Liver (tissue), 8 donors: ENCODE measurements at regions not wholly inside any gene's neighbourhood (a gene's known extent, or its start where the extent isn't known, plus 50 kb on each side); places are given as distances from the start of the nearest gene placed in this dataset.

ENCODE experiments used
- DNase-seq: peaks from one replicate; pipeline ENCODE4 v3.0.0-alpha.2; 2017; ENCODE audit warnings: low spot score
- H3K27ac ChIP-seq, 2 donors: one replicate each; pipeline ENCODE4 v1.7.0; 2013; ENCODE audit warnings: inconsistent platforms in 2 of 2, low read length in 2 of 2, control low read depth in 1 of 2, low read depth in 1 of 2, mild to moderate bottlenecking in 1 of 2
- H3K27me3 ChIP-seq, 4 donors: one replicate each; pipeline versions ENCODE4 v1.6.1 to v1.7.0; 2013; ENCODE audit warnings: low read length in 3 of 4, inconsistent platforms in 1 of 4, mild to moderate bottlenecking in 1 of 4, moderate library complexity in 1 of 4; ENCODE audit not compliant: control insufficient read depth in 4 of 4, insufficient read depth in 4 of 4
- H3K36me3 ChIP-seq, 4 donors: one replicate each; pipeline versions ENCODE4 v1.6.1 to v1.7.0; 2013; ENCODE audit warnings: low read length in 3 of 4, mild to moderate bottlenecking in 3 of 4, low read depth in 1 of 4, moderate library complexity in 1 of 4; ENCODE audit not compliant: control insufficient read depth in 4 of 4, insufficient read depth in 3 of 4
- H3K4me1 ChIP-seq, 4 donors: one replicate each; pipeline versions ENCODE4 v1.6.1 to v1.7.0; 2013; ENCODE audit warnings: low read length in 3 of 4, mild to moderate bottlenecking in 3 of 4, moderate library complexity in 1 of 4; ENCODE audit not compliant: control insufficient read depth in 4 of 4, insufficient read depth in 4 of 4
- H3K4me3 ChIP-seq, 3 donors: one replicate each; pipeline versions ENCODE4 v1.6.1 to v1.7.0; 2013; ENCODE audit warnings: low read length in 3 of 3, control low read depth in 1 of 3, low read depth in 1 of 3, mild to moderate bottlenecking in 1 of 3
- H3K9ac ChIP-seq, 2 donors: one replicate each; pipeline ENCODE4 v1.7.0; 2013; ENCODE audit warnings: low read length in 2 of 2, mild to moderate bottlenecking in 2 of 2, moderate library complexity in 2 of 2, control low read depth in 1 of 2, low read depth in 1 of 2
- H3K9me3 ChIP-seq, 4 donors: one replicate each; pipeline versions ENCODE4 v1.6.1 to v1.7.0; 2013; ENCODE audit warnings: low read length in 3 of 4; ENCODE audit not compliant: control insufficient read depth in 4 of 4
- EGR1 ChIP-seq, 2 donors: IDR thresholded peaks; 2 replicates each; pipeline ENCODE4 v1.6.1; 2016 to 2018; ENCODE audit warnings: antibody characterized with exemption in 2 of 2, low read depth in 2 of 2
- FOXA1 ChIP-seq: IDR thresholded peaks from 2 replicates; pipeline ENCODE4 v1.6.1; 2016; ENCODE audit warnings: antibody characterized with exemption
- FOXA2 ChIP-seq: IDR thresholded peaks from 2 replicates; pipeline ENCODE4 v1.6.1; 2016; ENCODE audit warnings: antibody characterized with exemption
- GABPA ChIP-seq, 2 donors: IDR thresholded peaks in 1 of 2; conservative IDR thresholded peaks in 1 of 2; 2 replicates each; pipeline ENCODE4 v1.6.1; 2016; ENCODE audit warnings: antibody characterized with exemption in 2 of 2, mild to moderate bottlenecking in 1 of 2, moderate library complexity in 1 of 2
- HNF4A ChIP-seq, 2 donors: conservative IDR thresholded peaks; 2 replicates each; pipeline ENCODE4 v1.6.1; 2016; ENCODE audit warnings: antibody characterized with exemption in 2 of 2, mild to moderate bottlenecking in 2 of 2
- HNF4G ChIP-seq: IDR thresholded peaks from 2 replicates; pipeline ENCODE4 v1.6.1; 2016; ENCODE audit warnings: antibody characterized with exemption
- JUND ChIP-seq, 2 donors: IDR thresholded peaks; 2 replicates each; pipeline ENCODE4 v1.6.1; 2016; ENCODE audit warnings: antibody characterized with exemption in 2 of 2
- NR2F2 ChIP-seq: IDR thresholded peaks from 2 replicates; pipeline ENCODE4 v1.6.1; 2016; ENCODE audit warnings: antibody characterized with exemption
- RAD21 ChIP-seq, 2 donors: IDR thresholded peaks; 2 replicates each; pipeline ENCODE4 v1.6.1; 2016; ENCODE audit warnings: antibody characterized with exemption in 2 of 2, mild to moderate bottlenecking in 2 of 2
- RXRA ChIP-seq, 2 donors: IDR thresholded peaks; 2 replicates each; pipeline ENCODE4 v1.6.1; 2017 to 2018; ENCODE audit warnings: antibody characterized with exemption in 2 of 2, mild to moderate bottlenecking in 1 of 2
- SP1 ChIP-seq: IDR thresholded peaks from 2 replicates; pipeline ENCODE4 v1.6.1; 2018; ENCODE audit warnings: antibody characterized with exemption, mild to moderate bottlenecking
- TAF1 ChIP-seq: conservative IDR thresholded peaks from 2 replicates; pipeline ENCODE4 v1.6.1; 2016; ENCODE audit warnings: antibody characterized with exemption, mild to moderate bottlenecking
- YY1 ChIP-seq: IDR thresholded peaks from 2 replicates; pipeline ENCODE4 v1.6.1; 2016; ENCODE audit warnings: antibody characterized with exemption, mild to moderate bottlenecking
- WGBS: extraction: QIAGEN DNeasy Blood & Tissue Kit; methylation state at CpG from one replicate; pipeline ENCODE4 v1.1.7; 2013; 5-methylcytosine and 5-hydroxymethylcytosine counted together
- TF ChIP-seq, protein P1 (sequence below): IDR thresholded peaks from 2 replicates; pipeline ENCODE4 v1.6.1; 2016; ENCODE audit warnings: antibody characterized with exemption
- TF ChIP-seq, protein P2 (sequence below): fragments of 150-350 bp; IDR thresholded peaks from 2 replicates; pipeline ENCODE4 v1.5.1; 2017; ENCODE audit warnings: improper control_type of control experiment, low read depth, low read length; ENCODE audit not compliant: missing input control
- TF ChIP-seq, protein P3 (sequence below): IDR thresholded peaks from 2 replicates; pipeline ENCODE4 v1.6.1; 2016; ENCODE audit warnings: antibody characterized with exemption
- TF ChIP-seq, protein P4 (sequence below): IDR thresholded peaks from 2 replicates; pipeline ENCODE4 v1.6.1; 2016; ENCODE audit warnings: antibody characterized with exemption, mild to moderate bottlenecking
- TF ChIP-seq, protein P5 (sequence below): IDR thresholded peaks from 2 replicates; pipeline ENCODE4 v1.6.1; 2016; ENCODE audit warnings: antibody characterized with exemption
- donor health status: healthy.
- donor health status: healthy.
- donor health status: healthy.
- donor health status: healthy.
- donor health status: healthy.

DNA sequence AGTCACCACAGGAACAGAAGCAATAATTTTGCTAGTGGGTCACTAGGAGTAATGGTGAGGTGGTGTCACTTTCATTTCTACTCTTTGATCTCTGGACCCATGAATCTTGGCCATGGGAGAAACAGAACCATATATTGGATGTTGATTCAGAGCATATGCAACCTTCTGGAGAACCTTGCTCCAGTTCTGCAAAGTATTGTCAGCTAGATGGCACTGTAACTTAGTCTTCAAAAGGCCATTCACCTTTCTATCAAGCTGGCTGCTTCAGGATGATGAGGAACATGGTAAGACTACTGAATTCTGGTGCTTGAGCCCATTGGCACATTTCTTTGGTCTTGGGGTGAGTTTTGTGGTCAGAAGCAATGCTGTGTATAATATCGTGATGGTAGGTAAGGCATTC lies 129.1 kb upstream of the FBN2 start:
- no peaks in the 10 kb centered on the region for H3K4me1 ChIP-seq
- 85% methylated on average over 1 of the region's 1 CpG for WGBS
- H3K36me3 ChIP-seq = no peaks in the 10 kb centered on the region
- no peak overlapping the region for H3K4me3 ChIP-seq
- no peak overlapping the region for H3K27ac ChIP-seq
- H3K9ac ChIP-seq = no peak overlapping the region
- no peaks in the 10 kb centered on the region for H3K9me3 ChIP-seq
- no peak for DNase-seq
- TF ChIP-seq, protein P1, sequence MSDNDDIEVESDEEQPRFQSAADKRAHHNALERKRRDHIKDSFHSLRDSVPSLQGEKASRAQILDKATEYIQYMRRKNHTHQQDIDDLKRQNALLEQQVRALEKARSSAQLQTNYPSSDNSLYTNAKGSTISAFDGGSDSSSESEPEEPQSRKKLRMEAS = no peak
- TF ChIP-seq HNF4G = no peak
- no peak for TF ChIP-seq HNF4A (conservative IDR thresholded peaks at IDR 0.05)
- no peak for TF ChIP-seq TAF1
- TF ChIP-seq RAD21 (IDR thresholded peaks at IDR 0.05) = no peak
- TF ChIP-seq, protein P2, sequence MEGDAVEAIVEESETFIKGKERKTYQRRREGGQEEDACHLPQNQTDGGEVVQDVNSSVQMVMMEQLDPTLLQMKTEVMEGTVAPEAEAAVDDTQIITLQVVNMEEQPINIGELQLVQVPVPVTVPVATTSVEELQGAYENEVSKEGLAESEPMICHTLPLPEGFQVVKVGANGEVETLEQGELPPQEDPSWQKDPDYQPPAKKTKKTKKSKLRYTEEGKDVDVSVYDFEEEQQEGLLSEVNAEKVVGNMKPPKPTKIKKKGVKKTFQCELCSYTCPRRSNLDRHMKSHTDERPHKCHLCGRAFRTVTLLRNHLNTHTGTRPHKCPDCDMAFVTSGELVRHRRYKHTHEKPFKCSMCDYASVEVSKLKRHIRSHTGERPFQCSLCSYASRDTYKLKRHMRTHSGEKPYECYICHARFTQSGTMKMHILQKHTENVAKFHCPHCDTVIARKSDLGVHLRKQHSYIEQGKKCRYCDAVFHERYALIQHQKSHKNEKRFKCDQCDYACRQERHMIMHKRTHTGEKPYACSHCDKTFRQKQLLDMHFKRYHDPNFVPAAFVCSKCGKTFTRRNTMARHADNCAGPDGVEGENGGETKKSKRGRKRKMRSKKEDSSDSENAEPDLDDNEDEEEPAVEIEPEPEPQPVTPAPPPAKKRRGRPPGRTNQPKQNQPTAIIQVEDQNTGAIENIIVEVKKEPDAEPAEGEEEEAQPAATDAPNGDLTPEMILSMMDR = no peak
- no peak for TF ChIP-seq EGR1 (IDR thresholded peaks at IDR 0.05; ENCODE audit: low read depth in 2 of 2)
- TF ChIP-seq FOXA1 = no peak
- no peak for TF ChIP-seq YY1
- TF ChIP-seq GABPA (IDR thresholded peaks at IDR 0.05 in 1 of 2, conservative IDR thresholded peaks at IDR 0.05 in 1 of 2) = no peak
- TF ChIP-seq FOXA2 = no peak
- TF ChIP-seq NR2F2 = no peak
- H3K27me3 ChIP-seq = peaks cover 0 to 2% (median 0%) of the 10 kb centered on the region in 4 donors

DNA sequence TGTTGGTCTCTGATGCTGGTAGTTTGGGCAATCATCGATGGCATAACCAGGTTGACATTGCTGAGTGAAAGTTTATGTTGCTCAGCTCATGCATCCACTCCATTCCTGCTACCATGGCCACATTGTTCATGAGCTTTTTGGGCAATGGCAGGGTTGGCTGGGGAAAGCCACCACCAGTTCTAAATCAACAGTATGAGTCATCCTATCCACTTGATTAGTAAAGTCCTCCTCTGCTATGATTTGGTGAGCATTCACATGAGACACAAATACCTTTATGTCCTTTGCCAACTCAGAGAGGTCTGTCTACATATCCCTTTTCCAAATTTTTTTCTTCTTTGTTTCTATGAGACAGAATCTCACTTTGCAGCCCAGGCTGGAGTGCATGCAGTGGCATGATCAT lies 129.7 kb upstream of the FBN2 start:
- no peak for TF ChIP-seq JUND (IDR thresholded peaks at IDR 0.05)
- no peak for TF ChIP-seq HNF4G
- TF ChIP-seq FOXA2 = no peak
- no peak for TF ChIP-seq RAD21 (IDR thresholded peaks at IDR 0.05)
- no peak for TF ChIP-seq NR2F2
- TF ChIP-seq, protein P2 = no peak
- no peak for TF ChIP-seq GABPA (IDR thresholded peaks at IDR 0.05 in 1 of 2, conservative IDR thresholded peaks at IDR 0.05 in 1 of 2)
- TF ChIP-seq TAF1 = no peak
- TF ChIP-seq FOXA1 = no peak
- 82% methylated on average over 1 of the region's 1 CpG for WGBS
- Histone ChIP-seq H3K36me3 (no peaks in the 10 kb centered on the region), H3K27ac (no peak overlapping the region), H3K4me1 (no peaks in the 10 kb centered on the region), H3K27me3 (no peaks in the 10 kb centered on the region), H3K4me3 (no peak overlapping the region), H3K9me3 (no peaks in the 10 kb centered on the region), H3K9ac (no peak overlapping the region)
- no peak for DNase-seq

DNA sequence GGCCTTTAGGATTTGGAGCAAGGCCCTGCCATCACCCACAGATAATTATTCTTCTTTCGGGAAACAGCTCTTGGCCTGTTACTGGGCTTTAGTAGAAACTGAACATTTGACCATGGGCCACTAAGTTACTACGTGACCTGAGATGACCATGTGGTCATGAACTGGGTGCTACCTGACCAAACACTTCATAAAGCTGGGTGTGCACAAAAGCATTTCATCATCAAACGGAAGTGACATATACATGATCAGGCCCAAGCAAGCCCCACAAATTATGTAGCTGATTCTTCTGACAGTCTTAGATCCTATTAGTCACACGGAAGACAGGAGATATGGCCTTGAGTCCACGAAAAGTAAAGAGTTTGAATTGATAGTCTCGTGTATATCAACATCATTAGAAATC lies 130.9 kb upstream of the FBN2 start:
- no peaks in the 10 kb centered on the region for H3K9me3 ChIP-seq
- H3K36me3 ChIP-seq = no peaks in the 10 kb centered on the region
- H3K4me1 ChIP-seq = no peaks in the 10 kb centered on the region
- no peak overlapping the region for H3K27ac ChIP-seq
- no peaks in the 10 kb centered on the region for H3K27me3 ChIP-seq
- DNase-seq = no peak
- H3K4me3 ChIP-seq = no peak overlapping the region
- H3K9ac ChIP-seq = no peak overlapping the region
- 73% methylated on average over 6 of the region's 6 CpGs for WGBS
- TF ChIP-seq, protein P1 = no peak
- TF ChIP-seq HNF4G = no peak
- TF ChIP-seq HNF4A (conservative IDR thresholded peaks at IDR 0.05) = no peak
- no peak for TF ChIP-seq FOXA1
- no peak for TF ChIP-seq TAF1
- no peak for TF ChIP-seq NR2F2
- TF ChIP-seq RXRA (IDR thresholded peaks at IDR 0.05) = no peak
- TF ChIP-seq, protein P3, sequence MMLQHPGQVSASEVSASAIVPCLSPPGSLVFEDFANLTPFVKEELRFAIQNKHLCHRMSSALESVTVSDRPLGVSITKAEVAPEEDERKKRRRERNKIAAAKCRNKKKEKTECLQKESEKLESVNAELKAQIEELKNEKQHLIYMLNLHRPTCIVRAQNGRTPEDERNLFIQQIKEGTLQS = no peak
- TF ChIP-seq, protein P4, sequence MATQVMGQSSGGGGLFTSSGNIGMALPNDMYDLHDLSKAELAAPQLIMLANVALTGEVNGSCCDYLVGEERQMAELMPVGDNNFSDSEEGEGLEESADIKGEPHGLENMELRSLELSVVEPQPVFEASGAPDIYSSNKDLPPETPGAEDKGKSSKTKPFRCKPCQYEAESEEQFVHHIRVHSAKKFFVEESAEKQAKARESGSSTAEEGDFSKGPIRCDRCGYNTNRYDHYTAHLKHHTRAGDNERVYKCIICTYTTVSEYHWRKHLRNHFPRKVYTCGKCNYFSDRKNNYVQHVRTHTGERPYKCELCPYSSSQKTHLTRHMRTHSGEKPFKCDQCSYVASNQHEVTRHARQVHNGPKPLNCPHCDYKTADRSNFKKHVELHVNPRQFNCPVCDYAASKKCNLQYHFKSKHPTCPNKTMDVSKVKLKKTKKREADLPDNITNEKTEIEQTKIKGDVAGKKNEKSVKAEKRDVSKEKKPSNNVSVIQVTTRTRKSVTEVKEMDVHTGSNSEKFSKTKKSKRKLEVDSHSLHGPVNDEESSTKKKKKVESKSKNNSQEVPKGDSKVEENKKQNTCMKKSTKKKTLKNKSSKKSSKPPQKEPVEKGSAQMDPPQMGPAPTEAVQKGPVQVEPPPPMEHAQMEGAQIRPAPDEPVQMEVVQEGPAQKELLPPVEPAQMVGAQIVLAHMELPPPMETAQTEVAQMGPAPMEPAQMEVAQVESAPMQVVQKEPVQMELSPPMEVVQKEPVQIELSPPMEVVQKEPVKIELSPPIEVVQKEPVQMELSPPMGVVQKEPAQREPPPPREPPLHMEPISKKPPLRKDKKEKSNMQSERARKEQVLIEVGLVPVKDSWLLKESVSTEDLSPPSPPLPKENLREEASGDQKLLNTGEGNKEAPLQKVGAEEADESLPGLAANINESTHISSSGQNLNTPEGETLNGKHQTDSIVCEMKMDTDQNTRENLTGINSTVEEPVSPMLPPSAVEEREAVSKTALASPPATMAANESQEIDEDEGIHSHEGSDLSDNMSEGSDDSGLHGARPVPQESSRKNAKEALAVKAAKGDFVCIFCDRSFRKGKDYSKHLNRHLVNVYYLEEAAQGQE = no peak
- TF ChIP-seq, protein P5, sequence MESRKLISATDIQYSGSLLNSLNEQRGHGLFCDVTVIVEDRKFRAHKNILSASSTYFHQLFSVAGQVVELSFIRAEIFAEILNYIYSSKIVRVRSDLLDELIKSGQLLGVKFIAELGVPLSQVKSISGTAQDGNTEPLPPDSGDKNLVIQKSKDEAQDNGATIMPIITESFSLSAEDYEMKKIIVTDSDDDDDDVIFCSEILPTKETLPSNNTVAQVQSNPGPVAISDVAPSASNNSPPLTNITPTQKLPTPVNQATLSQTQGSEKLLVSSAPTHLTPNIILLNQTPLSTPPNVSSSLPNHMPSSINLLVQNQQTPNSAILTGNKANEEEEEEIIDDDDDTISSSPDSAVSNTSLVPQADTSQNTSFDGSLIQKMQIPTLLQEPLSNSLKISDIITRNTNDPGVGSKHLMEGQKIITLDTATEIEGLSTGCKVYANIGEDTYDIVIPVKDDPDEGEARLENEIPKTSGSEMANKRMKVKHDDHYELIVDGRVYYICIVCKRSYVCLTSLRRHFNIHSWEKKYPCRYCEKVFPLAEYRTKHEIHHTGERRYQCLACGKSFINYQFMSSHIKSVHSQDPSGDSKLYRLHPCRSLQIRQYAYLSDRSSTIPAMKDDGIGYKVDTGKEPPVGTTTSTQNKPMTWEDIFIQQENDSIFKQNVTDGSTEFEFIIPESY = no peak
- no peak for TF ChIP-seq SP1
